Neural cell (in vitro differentiated cells): ENCODE measurements at regions not wholly inside any gene's neighbourhood (a gene's known extent, or its start where the extent isn't known, plus 50 kb on each side); places are given as distances from the start of the nearest gene placed in this dataset.

Source experiments
- H2AFZ ChIP-seq: fragments of 200-600, 300-800 bp; sonication (generic), shearing (Covaris generic); 2 replicates; pipeline ENCODE4 v1.6.0; 2014; ENCODE audit warnings: low read depth, mild to moderate bottlenecking, antibody characterized with exemption, low read length, moderate library complexity
- H3F3A ChIP-seq: fragments of 200-600 bp; shearing (Covaris generic); 2 replicates; pipeline ENCODE4 v1.6.1; 2016; ENCODE audit warnings: mild to moderate bottlenecking, moderate library complexity, mixed read lengths, antibody characterized with exemption, low read length; ENCODE audit not compliant: insufficient read depth, poor library complexity, severe bottlenecking
- H3K27ac ChIP-seq: fragments of 200-600, 300-800 bp; sonication (generic), shearing (Covaris generic); 2 replicates; pipeline ENCODE4 v1.5.1; 2014; ENCODE audit warnings: mild to moderate bottlenecking, low read length, moderate library complexity
- H3K27me3 ChIP-seq: fragments of 300-800, 200-600 bp; sonication (generic), shearing (Covaris generic); 2 replicates; pipeline ENCODE4 v1.6.0; 2014; ENCODE audit warnings: mild to moderate bottlenecking, low read depth, low read length, moderate library complexity; ENCODE audit not compliant: insufficient read depth
- H3K36me3 ChIP-seq: fragments of 300-800, 200-600 bp; sonication (generic), shearing (Covaris generic); 2 replicates; pipeline ENCODE4 v1.5.1; 2014; ENCODE audit warnings: mild to moderate bottlenecking, antibody characterized with exemption, low read length, moderate library complexity; ENCODE audit not compliant: insufficient read depth
- H3K4me2 ChIP-seq: fragments of 300-800, 200-600 bp; sonication (generic), shearing (Covaris generic); 2 replicates; pipeline ENCODE4 v1.6.0; 2014; ENCODE audit warnings: mild to moderate bottlenecking, low read length
- H3K4me3 ChIP-seq: fragments of 300-800, 200-600 bp; sonication (generic), shearing (Covaris generic); 2 replicates; pipeline ENCODE4 v1.5.1; 2014; ENCODE audit warnings: mild to moderate bottlenecking, low read length, moderate library complexity
- H3K79me2 ChIP-seq: fragments of 200-600 bp; shearing (Covaris generic); replicated peaks from 2 replicates; pipeline ENCODE4 v1.6.0; 2014; ENCODE audit warnings: mild to moderate bottlenecking, low read length, moderate library complexity; ENCODE audit not compliant: insufficient read depth
- H3K9ac ChIP-seq: fragments of 300-800, 200-600 bp; sonication (generic), shearing (Covaris generic); 2 replicates; pipeline ENCODE4 v1.6.1; 2016; ENCODE audit warnings: mild to moderate bottlenecking, low read length, mixed read lengths
- H3K9me2 ChIP-seq: fragments of 200-600 bp; shearing (Covaris generic); 2 replicates; pipeline ENCODE4 v1.6.1; 2016; ENCODE audit warnings: mild to moderate bottlenecking, low read length, mixed read lengths; ENCODE audit not compliant: insufficient read depth
- H3K9me3 ChIP-seq: fragments of 200-600, 300-800 bp; sonication (generic), shearing (Covaris generic); 2 replicates; pipeline ENCODE4 v1.6.1; 2016; ENCODE audit warnings: mild to moderate bottlenecking, mixed run types, low read length, moderate library complexity, mixed read lengths
- H4K20me1 ChIP-seq: fragments of 200-600 bp; shearing (Covaris generic); 2 replicates; pipeline ENCODE4 v1.6.1; 2016; ENCODE audit warnings: mild to moderate bottlenecking, mixed run types; ENCODE audit not compliant: insufficient read depth
- EP300 ChIP-seq: fragments of 450-650 bp; conservative IDR thresholded peaks from 2 replicates; pipeline ENCODE4 v1.6.1; 2014; ENCODE audit warnings: antibody characterized with exemption, mild to moderate bottlenecking, moderate library complexity; ENCODE audit not compliant: poor library complexity, severe bottlenecking
- EZH2 ChIP-seq: fragments of 200-600, 300-800 bp; shearing (Covaris generic), sonication (generic); IDR thresholded peaks from 2 replicates; pipeline ENCODE4 v1.6.1; 2014; ENCODE audit warnings: antibody characterized with exemption, low read length, borderline replicate concordance, mild to moderate bottlenecking; ENCODE audit not compliant: insufficient read depth, poor library complexity, severe bottlenecking
- MXI1 ChIP-seq: fragments of 450-650 bp; conservative IDR thresholded peaks from 2 replicates; pipeline ENCODE4 v1.6.1; 2014; ENCODE audit warnings: antibody characterized with exemption, mild to moderate bottlenecking; ENCODE audit not compliant: poor library complexity, severe bottlenecking
- POLR2AphosphoS5 ChIP-seq: IDR thresholded peaks from 2 replicates; pipeline ENCODE4 v1.6.1; 2012
- RAD21 ChIP-seq: fragments of 450-650 bp; conservative IDR thresholded peaks from 2 replicates; pipeline ENCODE4 v1.6.1; 2014; ENCODE audit warnings: antibody characterized with exemption, mild to moderate bottlenecking, moderate library complexity
- SMC3 ChIP-seq: fragments of 450-650 bp; conservative IDR thresholded peaks from 2 replicates; pipeline ENCODE4 v1.6.1; 2014; ENCODE audit warnings: antibody characterized with exemption, mild to moderate bottlenecking, moderate library complexity; ENCODE audit not compliant: poor library complexity
- TAF1 ChIP-seq: IDR thresholded peaks from 2 replicates; pipeline ENCODE4 v1.6.1; 2012; ENCODE audit warnings: low read depth
- TF ChIP-seq, protein P1 (sequence below): IDR thresholded peaks from 2 replicates; pipeline ENCODE4 v1.6.1; 2012; ENCODE audit warnings: borderline replicate concordance
- TF ChIP-seq, protein P2 (sequence below): fragments of 450-650 bp; IDR thresholded peaks from 2 replicates; pipeline ENCODE4 v1.5.1; 2014; ENCODE audit warnings: antibody characterized with exemption, mild to moderate bottlenecking, moderate library complexity; ENCODE audit not compliant: poor library complexity, severe bottlenecking

DNA sequence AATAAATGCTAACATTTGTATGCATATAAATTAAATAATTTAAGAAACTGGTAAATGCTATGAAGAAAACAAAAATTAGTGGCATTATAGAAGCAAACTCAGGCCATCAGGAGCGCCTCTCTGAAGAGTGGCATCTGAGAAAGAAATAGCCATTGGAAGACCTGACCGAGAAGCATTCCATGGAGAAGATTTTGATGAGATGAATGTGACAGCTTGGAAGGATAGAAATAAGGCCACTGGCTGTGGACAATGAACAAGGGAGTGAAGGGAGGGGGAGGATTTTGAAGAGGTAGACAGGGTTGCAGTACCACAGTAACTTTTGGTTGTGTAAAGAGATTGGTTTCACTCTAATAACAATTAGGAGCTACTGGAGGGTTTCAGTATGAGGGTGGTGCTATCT, 436.7 kb downstream of the CCSER2 start:
- no peaks in the 10 kb centered on the region for H3K36me3 ChIP-seq
- H3K79me2 ChIP-seq: no peaks in the 10 kb centered on the region
- H3K27ac ChIP-seq: no peak overlapping the region
- H4K20me1 ChIP-seq: no peaks in the 10 kb centered on the region
- TF ChIP-seq EZH2 (no peak), EP300 (no peak), POLR2AphosphoS5 (no peak), SMC3 (no peak), MXI1 (no peak), TAF1 (no peak), RAD21 (no peak)
- TF ChIP-seq, protein P1, sequence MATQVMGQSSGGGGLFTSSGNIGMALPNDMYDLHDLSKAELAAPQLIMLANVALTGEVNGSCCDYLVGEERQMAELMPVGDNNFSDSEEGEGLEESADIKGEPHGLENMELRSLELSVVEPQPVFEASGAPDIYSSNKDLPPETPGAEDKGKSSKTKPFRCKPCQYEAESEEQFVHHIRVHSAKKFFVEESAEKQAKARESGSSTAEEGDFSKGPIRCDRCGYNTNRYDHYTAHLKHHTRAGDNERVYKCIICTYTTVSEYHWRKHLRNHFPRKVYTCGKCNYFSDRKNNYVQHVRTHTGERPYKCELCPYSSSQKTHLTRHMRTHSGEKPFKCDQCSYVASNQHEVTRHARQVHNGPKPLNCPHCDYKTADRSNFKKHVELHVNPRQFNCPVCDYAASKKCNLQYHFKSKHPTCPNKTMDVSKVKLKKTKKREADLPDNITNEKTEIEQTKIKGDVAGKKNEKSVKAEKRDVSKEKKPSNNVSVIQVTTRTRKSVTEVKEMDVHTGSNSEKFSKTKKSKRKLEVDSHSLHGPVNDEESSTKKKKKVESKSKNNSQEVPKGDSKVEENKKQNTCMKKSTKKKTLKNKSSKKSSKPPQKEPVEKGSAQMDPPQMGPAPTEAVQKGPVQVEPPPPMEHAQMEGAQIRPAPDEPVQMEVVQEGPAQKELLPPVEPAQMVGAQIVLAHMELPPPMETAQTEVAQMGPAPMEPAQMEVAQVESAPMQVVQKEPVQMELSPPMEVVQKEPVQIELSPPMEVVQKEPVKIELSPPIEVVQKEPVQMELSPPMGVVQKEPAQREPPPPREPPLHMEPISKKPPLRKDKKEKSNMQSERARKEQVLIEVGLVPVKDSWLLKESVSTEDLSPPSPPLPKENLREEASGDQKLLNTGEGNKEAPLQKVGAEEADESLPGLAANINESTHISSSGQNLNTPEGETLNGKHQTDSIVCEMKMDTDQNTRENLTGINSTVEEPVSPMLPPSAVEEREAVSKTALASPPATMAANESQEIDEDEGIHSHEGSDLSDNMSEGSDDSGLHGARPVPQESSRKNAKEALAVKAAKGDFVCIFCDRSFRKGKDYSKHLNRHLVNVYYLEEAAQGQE: no peak
- TF ChIP-seq, protein P2, sequence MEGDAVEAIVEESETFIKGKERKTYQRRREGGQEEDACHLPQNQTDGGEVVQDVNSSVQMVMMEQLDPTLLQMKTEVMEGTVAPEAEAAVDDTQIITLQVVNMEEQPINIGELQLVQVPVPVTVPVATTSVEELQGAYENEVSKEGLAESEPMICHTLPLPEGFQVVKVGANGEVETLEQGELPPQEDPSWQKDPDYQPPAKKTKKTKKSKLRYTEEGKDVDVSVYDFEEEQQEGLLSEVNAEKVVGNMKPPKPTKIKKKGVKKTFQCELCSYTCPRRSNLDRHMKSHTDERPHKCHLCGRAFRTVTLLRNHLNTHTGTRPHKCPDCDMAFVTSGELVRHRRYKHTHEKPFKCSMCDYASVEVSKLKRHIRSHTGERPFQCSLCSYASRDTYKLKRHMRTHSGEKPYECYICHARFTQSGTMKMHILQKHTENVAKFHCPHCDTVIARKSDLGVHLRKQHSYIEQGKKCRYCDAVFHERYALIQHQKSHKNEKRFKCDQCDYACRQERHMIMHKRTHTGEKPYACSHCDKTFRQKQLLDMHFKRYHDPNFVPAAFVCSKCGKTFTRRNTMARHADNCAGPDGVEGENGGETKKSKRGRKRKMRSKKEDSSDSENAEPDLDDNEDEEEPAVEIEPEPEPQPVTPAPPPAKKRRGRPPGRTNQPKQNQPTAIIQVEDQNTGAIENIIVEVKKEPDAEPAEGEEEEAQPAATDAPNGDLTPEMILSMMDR: no peak
- H3K9me3 ChIP-seq: no peaks in the 10 kb centered on the region
- H3F3A ChIP-seq: no peaks in the 10 kb centered on the region
- no peaks in the 10 kb centered on the region for H3K9me2 ChIP-seq
- no peak overlapping the region for H2AFZ ChIP-seq
- H3K9ac ChIP-seq: no peak overlapping the region
- H3K4me2 ChIP-seq: no peak overlapping the region
- H3K27me3 ChIP-seq: no peaks in the 10 kb centered on the region
- no peak overlapping the region for H3K4me3 ChIP-seq

DNA sequence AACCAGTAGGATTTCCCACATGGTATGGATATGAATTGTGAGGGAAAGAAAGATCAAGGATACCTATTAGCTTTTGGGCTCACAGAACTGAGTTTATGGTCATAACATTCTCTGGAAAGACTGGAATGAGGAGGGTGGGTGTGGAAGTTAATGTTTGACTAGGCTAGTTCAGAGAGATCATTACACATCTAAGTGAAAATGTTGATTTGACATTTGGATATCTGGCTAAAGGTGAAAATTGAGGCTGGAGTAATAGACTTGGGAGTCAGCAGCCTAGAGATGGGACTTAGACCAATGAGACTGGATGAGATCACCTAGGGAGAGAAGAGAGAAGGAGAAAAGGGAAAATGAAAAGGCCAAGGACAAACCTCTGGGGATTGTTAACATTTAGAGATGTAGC, 437.3 kb downstream of the CCSER2 start:
- Histone ChIP-seq H3K4me2 (no peak overlapping the region), H3F3A (no peaks in the 10 kb centered on the region), H3K27ac (no peak overlapping the region), H3K9me3 (no peaks in the 10 kb centered on the region), H3K9me2 (no peaks in the 10 kb centered on the region), H3K27me3 (no peaks in the 10 kb centered on the region), H3K9ac (no peak overlapping the region), H2AFZ (no peak overlapping the region), H4K20me1 (no peaks in the 10 kb centered on the region), H3K4me3 (no peak overlapping the region), H3K36me3 (no peaks in the 10 kb centered on the region), H3K79me2 (no peaks in the 10 kb centered on the region)
- TF ChIP-seq POLR2AphosphoS5: no peak
- TF ChIP-seq SMC3: no peak
- no peak for TF ChIP-seq EP300
- TF ChIP-seq, protein P1: no peak
- no peak for TF ChIP-seq MXI1
- TF ChIP-seq TAF1: no peak
- TF ChIP-seq RAD21: no peak
- TF ChIP-seq EZH2: no peak
- TF ChIP-seq, protein P2: no peak
